Activated T-helper 17 cell treated with anti-CD3 and anti-CD28 coated beads, Interleukin-2, amount 50 U/mL, for 72 hours (primary cell): ENCODE measurements at regions not wholly inside any gene's neighbourhood (a gene's known extent, or its start where the extent isn't known, plus 50 kb on each side); places are given as distances from the start of the nearest gene placed in this dataset.
A peak's percentile ranks its signal among the peaks of the same experiment; 100 is the strongest.
"Not testable (repeated sequence)": the region's sequence is repeated elsewhere in the genome, so short reads cannot be mapped to it uniquely, and the experiment has no call there.

ENCODE experiments used
- ATAC-seq: fragments of 150-1000 bp; cut with Tn5 transposase; replicated peaks from 2 replicates; pipeline ENCODE4 v1.10.0; 2021; ENCODE audit warnings: mild to moderate bottlenecking, moderate library complexity
- H3K27ac Mint-ChIP-seq: one replicate; pipeline ENCODE4 v1.8.0; 2022; ENCODE audit warnings: mixed read lengths
- H3K27me3 Mint-ChIP-seq: one replicate; pipeline ENCODE4 v1.8.0; 2022; ENCODE audit warnings: mixed read lengths
- H3K36me3 Mint-ChIP-seq: one replicate; pipeline ENCODE4 v1.8.0; 2022; ENCODE audit warnings: low read depth, mild to moderate bottlenecking, mixed read lengths
- H3K4me1 Mint-ChIP-seq: one replicate; pipeline ENCODE4 v1.8.0; 2022; ENCODE audit warnings: mixed read lengths
- H3K4me3 Mint-ChIP-seq: one replicate; pipeline ENCODE4 v1.8.0; 2022; ENCODE audit warnings: mild to moderate bottlenecking, mixed read lengths
- H3K9me3 Mint-ChIP-seq: one replicate; pipeline ENCODE4 v1.8.0; 2022; ENCODE audit warnings: mixed read lengths

DNA sequence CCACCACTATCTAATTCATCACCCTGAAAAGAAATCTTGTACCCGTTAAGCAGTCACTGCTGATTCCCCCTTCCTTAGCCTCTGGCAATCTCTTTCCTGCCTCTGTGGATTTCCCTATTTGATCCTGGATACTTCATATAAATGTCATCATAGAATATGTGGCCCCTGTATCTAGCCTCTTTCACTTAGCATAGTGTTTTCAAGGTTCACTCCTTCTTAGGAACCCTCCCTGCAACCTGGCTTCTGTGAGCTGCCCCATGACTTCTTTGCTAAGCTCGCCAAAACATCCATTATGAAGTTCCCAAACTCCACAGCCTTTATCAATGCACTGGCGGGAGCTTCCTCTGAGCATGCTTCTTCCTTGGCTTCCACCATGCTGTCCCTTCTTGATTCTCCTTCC, 70.8 kb upstream of the PDZD8 start:
- Mint-ChIP-seq H3K9me3 (peaks cover 24% of the 10 kb centered on the region), H3K4me3 (no peak overlapping the region), H3K27ac (no peak overlapping the region), H3K27me3 (peaks cover 28% of the 10 kb centered on the region), H3K36me3 (no peaks in the 10 kb centered on the region), H3K4me1 (no peaks in the 10 kb centered on the region)
- no peak for ATAC-seq

DNA sequence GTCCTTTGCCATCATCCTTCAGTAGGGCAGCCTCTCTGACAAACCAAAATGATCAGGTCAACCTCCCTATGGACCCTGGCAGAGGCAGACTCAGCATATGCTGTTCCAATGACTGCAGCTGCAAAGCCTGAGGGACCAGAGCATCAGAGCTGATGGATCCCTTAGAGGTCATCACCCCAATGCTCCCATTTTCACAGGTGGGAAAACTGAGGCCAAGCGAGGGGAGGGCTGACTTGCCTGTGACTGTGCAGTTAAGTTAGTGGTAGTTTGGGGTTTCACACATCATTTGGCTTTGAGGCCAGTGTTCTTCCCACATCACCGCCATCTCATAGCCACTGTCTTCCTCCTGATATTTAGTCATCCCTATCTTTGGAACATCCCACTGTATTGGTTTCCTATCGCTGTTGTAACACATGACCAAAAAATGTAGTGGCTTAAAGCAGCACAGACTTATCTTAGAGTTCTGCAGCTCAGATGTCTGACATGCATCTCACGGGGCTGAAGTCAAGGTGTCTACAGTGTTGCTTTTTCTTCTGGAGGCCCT, 69.3 kb upstream of the PDZD8 start:
- no peak for ATAC-seq
- no peak overlapping the region for H3K27ac Mint-ChIP-seq
- no peaks in the 10 kb centered on the region for H3K36me3 Mint-ChIP-seq
- H3K27me3 Mint-ChIP-seq, result peaks cover 29% of the 10 kb centered on the region
- H3K4me3 Mint-ChIP-seq, result no peak overlapping the region
- H3K9me3 Mint-ChIP-seq, result peaks cover 24% of the 10 kb centered on the region
- H3K4me1 Mint-ChIP-seq, result no peaks in the 10 kb centered on the region

DNA sequence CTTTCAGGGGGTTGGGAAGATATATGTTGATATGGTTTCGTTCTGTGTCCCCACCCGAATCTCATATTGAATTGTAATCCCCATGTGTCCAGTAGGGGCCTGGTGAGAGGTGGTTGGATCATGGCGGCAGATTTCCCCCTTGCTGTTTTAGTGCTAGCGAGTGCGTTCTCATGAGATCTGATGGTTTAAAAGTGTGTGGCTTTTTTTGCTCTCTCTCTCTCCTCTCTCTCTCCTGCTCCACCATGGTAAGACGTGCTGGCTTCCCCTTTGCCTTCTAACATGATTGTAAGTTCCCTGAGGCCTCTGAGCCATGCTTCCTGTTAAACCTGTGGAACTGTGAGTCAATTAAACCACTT, 68.4 kb upstream of the PDZD8 start:
- ATAC-seq, result no peak
- H3K9me3 Mint-ChIP-seq, result peaks cover 24% of the 10 kb centered on the region
- H3K27me3 Mint-ChIP-seq, result peaks cover 35% of the 10 kb centered on the region
- no peak overlapping the region for H3K4me3 Mint-ChIP-seq
- no peaks in the 10 kb centered on the region for H3K4me1 Mint-ChIP-seq
- no peaks in the 10 kb centered on the region for H3K36me3 Mint-ChIP-seq
- no peak overlapping the region for H3K27ac Mint-ChIP-seq

DNA sequence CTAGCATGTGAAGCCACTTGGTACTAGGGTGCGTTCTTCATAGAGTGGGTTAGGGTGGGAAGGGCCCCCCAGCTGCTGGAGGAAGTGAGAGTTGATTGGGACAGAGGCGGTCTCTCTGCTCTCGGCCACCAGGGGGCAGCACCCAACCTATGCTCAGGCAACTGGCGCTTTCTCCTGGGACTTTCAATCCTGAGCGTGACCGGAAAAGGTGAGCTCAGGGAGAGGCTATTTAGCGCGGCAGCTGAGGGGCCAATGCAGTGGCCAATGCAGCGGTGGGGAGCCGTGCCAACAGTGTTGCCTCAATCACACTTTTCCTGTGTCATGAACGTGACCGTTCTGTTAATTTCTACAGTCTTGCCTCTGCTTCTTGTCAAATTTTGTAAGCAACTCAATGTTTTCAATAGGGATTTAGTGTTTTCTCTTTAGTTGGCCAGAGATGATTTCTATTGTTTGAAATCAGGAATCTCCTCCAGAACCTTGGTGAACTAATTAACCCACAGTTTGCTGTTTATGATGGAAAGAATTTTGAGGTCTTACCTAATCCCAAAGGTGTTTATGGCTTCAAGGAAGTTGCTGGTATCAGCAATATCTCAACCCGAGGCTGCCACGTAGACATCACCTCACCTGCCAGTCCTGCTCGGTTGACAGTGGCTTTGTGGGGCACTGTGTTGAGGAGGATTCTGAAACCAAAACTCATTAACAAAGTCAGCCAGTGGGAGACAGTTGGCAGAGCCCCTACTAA, 67.9 kb upstream of the PDZD8 start:
- H3K9me3 Mint-ChIP-seq, result peaks cover 24% of the 10 kb centered on the region
- no peak overlapping the region for H3K4me3 Mint-ChIP-seq
- no peaks in the 10 kb centered on the region for H3K36me3 Mint-ChIP-seq
- peaks cover 36% of the 10 kb centered on the region for H3K27me3 Mint-ChIP-seq
- peak; percentile 50 for ATAC-seq
- no peaks in the 10 kb centered on the region for H3K4me1 Mint-ChIP-seq
- H3K27ac Mint-ChIP-seq, result no peak overlapping the region

DNA sequence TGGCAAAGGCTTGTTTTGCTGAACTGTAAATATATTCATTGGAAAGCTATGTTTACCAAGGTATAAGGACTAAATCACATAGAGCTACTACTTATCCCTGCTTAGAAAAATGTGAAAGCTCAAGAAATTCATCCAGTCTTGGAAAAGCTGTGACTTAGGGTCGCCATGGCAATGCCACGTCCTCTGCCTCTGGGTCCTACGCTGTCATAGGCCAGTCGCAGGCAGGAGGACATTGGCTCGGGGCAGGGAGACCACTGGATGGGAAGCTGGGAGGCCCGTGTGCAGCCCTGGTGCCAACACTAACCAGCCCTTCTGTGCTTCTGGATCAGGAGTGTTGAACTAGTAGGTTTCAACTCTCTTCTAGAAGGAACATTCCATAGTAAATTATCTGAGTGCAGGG, 67.3 kb upstream of the PDZD8 start:
- no peak for ATAC-seq
- H3K36me3 Mint-ChIP-seq, result no peaks in the 10 kb centered on the region
- H3K27me3 Mint-ChIP-seq, result peaks cover 38% of the 10 kb centered on the region
- peaks cover 24% of the 10 kb centered on the region for H3K9me3 Mint-ChIP-seq
- H3K4me3 Mint-ChIP-seq, result no peak overlapping the region
- H3K4me1 Mint-ChIP-seq, result no peaks in the 10 kb centered on the region
- no peak overlapping the region for H3K27ac Mint-ChIP-seq

DNA sequence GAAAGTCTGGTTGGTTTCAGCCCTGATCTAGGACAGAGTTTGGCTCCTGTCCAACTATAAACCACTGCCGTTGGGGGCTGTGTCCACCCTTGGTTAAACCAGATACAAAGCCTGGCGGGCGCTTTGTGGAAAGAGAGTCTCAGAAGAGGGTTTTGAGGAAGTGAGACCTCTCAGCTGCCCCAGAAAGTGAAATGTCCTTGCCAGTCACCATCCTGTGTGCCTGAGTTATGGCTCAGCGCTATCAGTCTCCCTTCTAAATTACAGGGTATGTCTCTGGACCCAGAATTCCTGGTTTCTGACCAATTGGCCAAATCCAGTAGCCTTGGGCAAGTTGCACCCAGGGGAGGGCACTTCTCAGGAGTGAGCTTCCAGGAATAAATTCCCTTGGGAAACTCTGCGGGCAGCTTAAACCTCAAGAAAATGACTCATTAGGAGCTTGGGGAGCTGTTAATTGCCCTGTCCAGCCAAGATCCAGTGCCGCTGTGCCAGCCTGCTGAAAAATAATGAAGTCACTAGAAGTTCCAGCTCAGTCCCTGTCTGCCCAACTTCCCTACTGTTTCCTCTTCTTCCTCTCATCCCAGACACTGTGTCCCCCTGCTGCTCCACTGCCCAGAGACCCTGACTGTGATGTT, 66.7 kb upstream of the PDZD8 start:
- Mint-ChIP-seq H3K9me3 (peaks cover 18% of the 10 kb centered on the region), H3K27me3 (peaks cover 34% of the 10 kb centered on the region), H3K27ac (no peak overlapping the region), H3K4me1 (no peaks in the 10 kb centered on the region), H3K4me3 (no peak overlapping the region), H3K36me3 (no peaks in the 10 kb centered on the region)
- ATAC-seq, result no peak

DNA sequence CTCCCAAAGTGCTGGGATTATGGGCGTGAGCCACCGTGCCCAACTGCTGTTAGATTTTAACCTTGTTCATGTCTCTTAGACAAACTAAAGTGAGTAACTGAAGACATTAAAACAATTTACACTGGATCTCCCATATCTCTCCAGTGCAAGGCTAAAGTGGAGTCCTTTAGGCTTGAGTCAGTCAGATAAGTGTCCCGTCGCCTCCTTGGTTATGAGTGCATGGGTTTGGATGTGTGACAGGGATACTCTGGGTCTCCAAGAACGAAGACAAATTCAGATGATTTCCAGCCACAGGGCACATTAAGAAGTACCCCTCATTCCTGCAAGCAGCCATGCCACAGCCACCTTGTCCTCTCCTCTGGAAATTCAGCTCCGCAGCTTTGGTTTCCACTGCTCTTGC, 66.1 kb upstream of the PDZD8 start:
- Mint-ChIP-seq H3K27me3 (peaks cover 34% of the 10 kb centered on the region), H3K27ac (no peak overlapping the region), H3K4me1 (no peaks in the 10 kb centered on the region), H3K4me3 (no peak overlapping the region), H3K36me3 (no peaks in the 10 kb centered on the region), H3K9me3 (peaks cover 15% of the 10 kb centered on the region)
- ATAC-seq, result no peak

DNA sequence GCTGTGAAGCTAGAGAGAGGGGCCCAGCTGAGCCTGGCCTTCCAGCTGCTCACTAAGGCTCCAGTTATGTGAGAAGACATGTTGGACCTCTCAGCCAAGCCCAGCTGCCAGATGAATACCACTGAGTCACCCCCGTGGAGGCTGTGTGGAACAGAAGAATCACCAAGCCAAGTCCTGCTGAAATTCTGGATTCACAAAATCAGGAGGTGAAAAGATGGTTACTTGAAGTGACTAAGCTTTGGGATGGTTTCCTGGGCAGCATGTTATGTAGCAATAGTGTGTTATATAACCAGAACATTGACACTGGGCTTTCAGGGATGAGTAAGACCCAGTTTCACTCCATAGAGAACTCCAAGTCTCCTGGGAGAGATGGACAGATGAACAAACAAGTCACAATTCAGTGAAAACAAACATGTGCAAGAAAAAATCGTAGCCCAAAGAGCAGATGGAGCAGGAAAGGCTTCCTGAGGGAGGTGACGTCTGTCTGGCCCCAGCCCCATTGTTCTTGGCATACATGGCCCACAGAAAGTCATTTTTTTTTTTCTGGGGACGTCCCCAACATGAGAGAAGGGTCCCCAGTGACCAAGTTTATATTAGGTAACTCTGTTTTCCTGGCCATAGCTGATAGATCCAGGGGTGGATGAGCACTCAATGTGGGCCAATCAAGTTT, 64.1 kb upstream of the PDZD8 start:
- H3K36me3 Mint-ChIP-seq, result no peaks in the 10 kb centered on the region
- no peak for ATAC-seq
- H3K4me1 Mint-ChIP-seq, result no peaks in the 10 kb centered on the region
- no peak overlapping the region for H3K4me3 Mint-ChIP-seq
- no peaks in the 10 kb centered on the region for H3K9me3 Mint-ChIP-seq
- H3K27me3 Mint-ChIP-seq, result peaks cover 25% of the 10 kb centered on the region
- no peak overlapping the region for H3K27ac Mint-ChIP-seq

DNA sequence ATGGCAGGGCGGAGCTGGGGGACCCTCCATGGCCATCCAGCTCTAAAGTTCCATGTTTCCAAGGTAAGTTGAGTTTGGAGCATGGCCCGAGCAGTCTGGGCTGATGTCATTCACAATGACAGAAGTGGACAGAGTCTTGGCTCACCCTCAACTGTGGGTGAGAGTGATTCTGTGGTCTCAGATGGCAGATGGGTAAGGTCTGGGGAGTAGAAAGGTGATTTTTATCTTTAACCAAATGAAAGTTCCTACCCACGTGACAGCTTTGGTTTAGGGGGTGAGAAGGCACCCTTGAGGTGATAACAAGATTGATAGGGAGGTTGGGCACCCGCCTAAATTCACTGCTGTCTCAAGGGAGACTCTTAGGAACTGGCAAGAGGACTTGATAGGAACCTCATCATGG, 57.6 kb upstream of the PDZD8 start:
- ATAC-seq, result no peak
- no peaks in the 10 kb centered on the region for H3K4me1 Mint-ChIP-seq

DNA sequence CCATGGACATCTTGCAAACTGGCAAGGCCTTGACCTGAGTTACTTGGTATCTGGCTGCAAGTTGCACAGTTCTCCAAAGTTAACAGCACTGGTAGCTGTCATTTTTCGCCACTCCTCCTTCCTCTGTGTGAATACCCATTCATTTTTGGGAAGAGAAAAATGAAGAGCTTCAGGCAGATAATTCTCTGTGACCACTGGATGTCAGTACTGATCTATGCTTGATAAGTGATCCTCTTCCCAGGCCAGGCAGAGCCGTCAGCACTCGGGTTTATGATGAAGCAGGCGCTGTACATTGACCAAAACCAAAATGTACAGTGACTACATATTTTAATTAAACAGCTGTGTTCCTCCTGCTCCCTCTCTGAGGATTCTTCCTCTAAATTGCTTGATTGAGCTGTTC, 55.9 kb upstream of the PDZD8 start:
- Mint-ChIP-seq H3K27me3 (peaks cover 24% of the 10 kb centered on the region), H3K9me3 (no peaks in the 10 kb centered on the region), H3K4me3 (no peak overlapping the region), H3K27ac (no peak overlapping the region), H3K4me1 (no peaks in the 10 kb centered on the region), H3K36me3 (no peaks in the 10 kb centered on the region)
- no peak for ATAC-seq

More for the DNA sequence above, 57.6 kb upstream of the PDZD8 start:
- Mint-ChIP-seq H3K27ac (no peak overlapping the region), H3K9me3 (no peaks in the 10 kb centered on the region), H3K4me3 (no peak overlapping the region), H3K36me3 (no peaks in the 10 kb centered on the region), H3K27me3 (peaks cover 24% of the 10 kb centered on the region)

DNA sequence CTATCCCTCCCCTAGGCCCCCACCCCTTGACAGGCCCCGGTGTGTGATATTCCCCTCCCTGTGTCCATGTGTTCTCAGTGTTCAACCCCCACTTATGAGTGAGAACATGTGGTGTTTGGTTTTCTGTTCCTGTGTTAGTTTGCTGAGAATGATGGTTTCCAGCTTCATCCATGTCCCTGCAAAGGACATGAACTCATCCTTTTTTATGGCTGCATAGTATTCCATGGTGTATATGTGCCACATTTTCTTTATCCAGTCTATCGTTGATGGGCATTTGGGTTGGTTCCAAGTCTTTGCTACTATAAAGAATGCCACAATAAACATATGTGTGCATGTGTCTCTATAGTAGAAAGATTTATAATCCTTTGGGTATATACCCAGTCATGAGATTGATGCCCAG, 55.3 kb upstream of the PDZD8 start:
- H3K4me3 Mint-ChIP-seq, H3K4me1 Mint-ChIP-seq, H3K27ac Mint-ChIP-seq, H3K9me3 Mint-ChIP-seq, H3K36me3 Mint-ChIP-seq, ATAC-seq: not testable (repeated sequence)
- H3K27me3 Mint-ChIP-seq, result peaks cover 24% of the 10 kb centered on the region

DNA sequence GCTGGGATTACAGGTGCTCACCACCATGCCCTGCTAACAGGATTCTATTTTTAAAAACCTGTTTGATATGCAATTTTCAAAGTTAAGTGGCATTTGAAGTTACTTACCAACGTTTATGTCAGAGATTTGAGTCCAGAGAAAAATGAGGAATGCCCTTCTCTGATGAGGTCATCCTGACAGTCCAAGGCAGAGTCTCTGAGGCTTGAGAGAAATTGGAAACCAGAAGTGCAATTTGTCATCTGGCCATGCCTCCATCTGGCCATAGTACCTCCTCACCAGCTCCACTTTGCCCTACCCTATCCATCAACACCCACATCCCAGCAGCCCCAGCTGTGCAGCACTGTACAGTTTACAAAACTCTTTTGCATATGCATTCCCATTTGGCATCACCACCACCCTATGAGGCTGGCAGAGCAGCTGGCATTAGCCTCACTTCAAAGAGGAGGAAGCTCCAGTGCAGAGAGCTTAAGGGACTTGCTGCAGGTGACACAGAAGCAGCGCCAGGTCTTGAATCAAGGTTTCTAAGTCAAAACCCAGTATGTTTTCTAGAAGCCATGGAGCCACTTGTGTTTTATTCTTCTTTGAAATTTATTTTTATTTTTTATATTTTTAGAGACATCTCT, 54.5 kb upstream of the PDZD8 start:
- Mint-ChIP-seq H3K4me3 (no peak overlapping the region), H3K27ac (no peak overlapping the region), H3K36me3 (no peaks in the 10 kb centered on the region), H3K4me1 (no peaks in the 10 kb centered on the region), H3K27me3 (peaks cover 24% of the 10 kb centered on the region), H3K9me3 (no peaks in the 10 kb centered on the region)
- no peak for ATAC-seq

DNA sequence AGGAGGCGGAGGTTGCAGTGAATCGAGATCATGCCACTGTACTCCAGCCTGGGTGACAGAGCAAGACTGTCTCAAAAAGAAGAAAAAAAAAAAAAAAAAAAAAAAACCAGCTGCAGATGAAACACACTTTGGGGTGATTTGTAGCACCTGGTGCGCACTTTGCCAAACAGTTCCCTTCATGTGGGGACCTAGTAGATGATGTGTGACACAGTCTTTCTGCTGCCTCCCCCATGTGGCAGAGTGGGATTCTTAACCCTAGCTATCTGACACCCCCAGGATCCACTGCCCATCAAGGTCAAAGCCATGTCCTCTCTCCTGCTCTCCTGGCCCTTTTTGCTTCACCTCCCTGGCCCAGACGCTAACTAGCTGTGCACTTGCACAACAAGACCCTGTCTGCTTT, 52.1 kb upstream of the PDZD8 start:
- Mint-ChIP-seq H3K9me3 (no peaks in the 10 kb centered on the region), H3K4me3 (no peak overlapping the region), H3K27ac (no peak overlapping the region), H3K4me1 (no peaks in the 10 kb centered on the region), H3K27me3 (peaks cover 10% of the 10 kb centered on the region), H3K36me3 (no peaks in the 10 kb centered on the region)
- ATAC-seq, result no peak

DNA sequence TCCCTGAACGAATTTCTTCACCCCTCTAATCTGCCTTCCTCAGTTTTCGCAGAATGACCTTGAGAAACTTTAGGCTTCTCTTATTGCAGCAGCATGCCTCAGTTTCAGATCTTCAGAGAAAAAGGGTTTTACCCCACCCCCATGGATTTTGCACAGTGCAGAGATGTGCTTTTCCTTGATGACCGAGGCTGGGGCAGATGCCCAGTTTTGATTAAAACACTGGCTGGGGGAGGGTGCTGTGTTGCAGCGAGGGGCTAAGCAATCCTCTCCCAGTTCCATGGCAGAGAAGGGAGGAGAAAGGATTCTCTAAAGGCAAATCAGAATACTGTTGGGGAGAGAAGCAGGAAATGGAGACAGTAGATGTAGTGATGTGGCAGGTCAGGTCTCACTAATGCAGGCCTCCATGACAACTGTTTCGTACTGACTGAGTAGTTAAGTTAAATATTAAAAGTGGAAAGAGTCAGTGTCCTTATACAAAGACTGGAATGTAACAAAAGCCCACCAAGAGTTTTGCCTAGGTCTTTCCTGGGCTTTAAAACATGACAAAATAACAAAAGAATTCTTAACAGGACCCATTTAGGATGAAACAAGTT, 50.8 kb upstream of the PDZD8 start:
- ATAC-seq, result no peak
- Mint-ChIP-seq H3K9me3 (peaks cover 3% of the 10 kb centered on the region), H3K4me3 (no peak overlapping the region), H3K27ac (no peak overlapping the region), H3K4me1 (no peaks in the 10 kb centered on the region), H3K36me3 (no peaks in the 10 kb centered on the region), H3K27me3 (peaks cover 5% of the 10 kb centered on the region)
